ENCODE measurements at regions not wholly inside any gene's neighbourhood (a gene's known extent, or its start where the extent isn't known, plus 50 kb on each side); places are given as distances from the start of the nearest gene placed in this dataset.

- TF ChIP-seq REST (IDR thresholded peaks at IDR 0.05; ENCODE audit: insufficient read depth in 1 of 2, low read depth in 2 of 2, low read length in 1 of 2) = no peak
- no peak for TF ChIP-seq POLR2AphosphoS5 (IDR thresholded peaks at IDR 0.05; ENCODE audit: low read depth, low read length)
- no peak for TF ChIP-seq CTCF (IDR thresholded peaks at IDR 0.05)
These were observed 119.2 kb upstream of the FAM241A start for GRCh38 chr4:112026058-112026457.
